SK-N-SH (cell line): ENCODE measurements at regions not wholly inside any gene's neighbourhood (a gene's known extent, or its start where the extent isn't known, plus 50 kb on each side); places are given as distances from the start of the nearest gene placed in this dataset.

Source experiments
- CTCF ChIA-PET: fragments of 300-600, 350-600 bp; formaldehyde crosslinking; extraction: SDS; loops from one replicate; lab custom pipeline; 2021; lab: Yijun Ruan, JAX
- POLR2A ChIA-PET: fragments of 350-600 bp; sonication (Branson Sonifier 250); formaldehyde crosslinking; extraction: SDS; loops from one replicate; lab custom pipeline; 2020; ENCODE audit warnings: antibody characterized with exemption, inconsistent platforms; lab: Yijun Ruan, JAX
- DNase-seq: peaks from one replicate; pipeline ENCODE4 v3.0.0; 2012
- H2AFZ ChIP-seq: fragments of 200-600 bp; sonication (generic); 2 replicates; pipeline ENCODE4 v1.8.1; 2016; ENCODE audit warnings: antibody characterized with exemption, mild to moderate bottlenecking, low read depth
- H3F3A ChIP-seq: fragments of 200-600 bp; sonication (generic); replicated peaks from 2 replicates; pipeline ENCODE3; 2016; ENCODE audit warnings: antibody characterized with exemption, mild to moderate bottlenecking; ENCODE audit not compliant: insufficient read depth
- H3K27ac ChIP-seq, 2 experiments: fragments of 200-500 bp in 1 of 2; fragments of 200-600 bp in 1 of 2; sonication (Bioruptor generic) in 1 of 2; sonication (generic), shearing (Covaris generic) in 1 of 2; 2 replicates each; pipeline versions ENCODE4 v1.5.1 to v1.6.1; 2014 to 2016; ENCODE audit warnings: low read depth in 2 of 2, inconsistent platforms in 1 of 2, low read length in 1 of 2, mild to moderate bottlenecking in 1 of 2, mixed read lengths in 1 of 2
- H3K27me3 ChIP-seq: fragments of 200-600 bp; sonication (generic), shearing (Covaris generic); 2 replicates; pipeline ENCODE4 v1.6.1; 2016; ENCODE audit warnings: mixed run types; ENCODE audit not compliant: insufficient read depth
- H3K36me3 ChIP-seq, 2 experiments: fragments of 200-500 bp in 1 of 2; fragments of 200-600 bp in 1 of 2; sonication (Bioruptor generic) in 1 of 2; sonication (generic) in 1 of 2; replicated peaks in 1 of 2; 2 replicates each; pipeline versions ENCODE3 to v1.5.1; 2014 to 2016; ENCODE audit warnings: low read length in 1 of 2, mild to moderate bottlenecking in 1 of 2; ENCODE audit not compliant: insufficient read depth in 2 of 2, control insufficient read depth in 1 of 2
- H3K4me1 ChIP-seq, 2 experiments: fragments of 200-500 bp in 1 of 2; fragments of 200-600 bp in 1 of 2; sonication (Bioruptor generic) in 1 of 2; sonication (generic), shearing (Covaris generic) in 1 of 2; 2 replicates each; pipeline versions ENCODE4 v1.5.1 to v1.6.1; 2014 to 2016; ENCODE audit warnings: low read depth in 1 of 2, low read length in 1 of 2, mixed run types in 1 of 2; ENCODE audit not compliant: insufficient read depth in 2 of 2, control insufficient read depth in 1 of 2
- H3K4me2 ChIP-seq: fragments of 200-600 bp; sonication (generic), shearing (Covaris generic); 2 replicates; pipeline ENCODE4 v1.6.1; 2017; ENCODE audit warnings: mixed run types
- H3K4me3 ChIP-seq, 2 experiments: fragments of 200-500 bp in 1 of 2; fragments of 200-600 bp in 1 of 2; sonication (Bioruptor generic) in 1 of 2; sonication (generic), shearing (Covaris generic) in 1 of 2; 2 replicates each; pipeline versions ENCODE4 v1.5.1 to v1.8.1; 2014 to 2016; ENCODE audit warnings: low read depth in 2 of 2, inconsistent platforms in 1 of 2, low read length in 1 of 2, mild to moderate bottlenecking in 1 of 2, mixed read lengths in 1 of 2, moderate library complexity in 1 of 2
- H3K79me2 ChIP-seq: fragments of 200-600 bp; sonication (generic); 2 replicates; pipeline ENCODE4 v1.8.1; 2017; ENCODE audit warnings: mild to moderate bottlenecking; ENCODE audit not compliant: insufficient read depth
- H3K9ac ChIP-seq: fragments of 200-600 bp; sonication (generic); 2 replicates; pipeline ENCODE4 v1.6.1; 2017; ENCODE audit warnings: mixed run types
- H3K9me2 ChIP-seq: fragments of 200-600 bp; sonication (generic); 2 replicates; pipeline ENCODE4 v1.6.1; 2017; ENCODE audit warnings: mixed run types
- H3K9me3 ChIP-seq: fragments of 200-600 bp; sonication (generic); 2 replicates; pipeline ENCODE4 v1.6.1; 2017; ENCODE audit warnings: mixed run types, mild to moderate bottlenecking, moderate library complexity
- H4K20me1 ChIP-seq: fragments of 200-600 bp; sonication (generic); 2 replicates; pipeline ENCODE4 v1.6.1; 2017; ENCODE audit warnings: mild to moderate bottlenecking, mixed run types; ENCODE audit not compliant: insufficient read depth
- CHD2 ChIP-seq: fragments of 150-350 bp; IDR thresholded peaks from 2 replicates; pipeline ENCODE4 v1.6.1; 2018; ENCODE audit warnings: low read length; ENCODE audit not compliant: partially characterized antibody
- CTCF ChIP-seq: fragments of 200-600 bp; sonication (generic); IDR thresholded peaks from 2 replicates; pipeline ENCODE4 v1.6.1; 2017; ENCODE audit warnings: antibody characterized with exemption, mild to moderate bottlenecking, moderate library complexity
- EP300 ChIP-seq, 2 experiments: IDR thresholded peaks; 2 replicates each; pipeline versions ENCODE4 v1.4.0 to v1.6.1; 2012; ENCODE audit warnings: borderline replicate concordance in 1 of 2, low read depth in 1 of 2, low read length in 1 of 2
- EZH2phosphoT487 ChIP-seq: fragments of 200-600 bp; sonication (generic); IDR thresholded peaks from 2 replicates; pipeline ENCODE4 v1.6.1; 2017; ENCODE audit warnings: low read depth, mixed run types, mild to moderate bottlenecking, antibody characterized with exemption, moderate library complexity, borderline replicate concordance
- FOSL2 ChIP-seq: IDR thresholded peaks from 2 replicates; pipeline ENCODE4 v1.4.0; 2012; ENCODE audit warnings: low read depth, mild to moderate bottlenecking, moderate library complexity, borderline replicate concordance
- GABPA ChIP-seq: IDR thresholded peaks from 2 replicates; pipeline ENCODE4 v1.4.0; 2012; ENCODE audit warnings: low read depth, mild to moderate bottlenecking
- GATA2 ChIP-seq: sonication (generic); formaldehyde crosslinking; IDR thresholded peaks from 2 replicates; pipeline ENCODE4 v1.5.0; 2020; ENCODE audit warnings: mild to moderate bottlenecking, missing genetic modification reagents
- JUND ChIP-seq: IDR thresholded peaks from 2 replicates; pipeline ENCODE4 v1.4.0; 2012
- MEF2A ChIP-seq: IDR thresholded peaks from 2 replicates; pipeline ENCODE4 v1.4.0; 2012; ENCODE audit warnings: low read depth, borderline replicate concordance
- PBX3 ChIP-seq: IDR thresholded peaks from 2 replicates; pipeline ENCODE4; 2012
- RCOR1 ChIP-seq: fragments of 150-350 bp; IDR thresholded peaks from 2 replicates; pipeline ENCODE4 v1.6.1; 2017; ENCODE audit warnings: antibody characterized with exemption, low read length
- RFX5 ChIP-seq: IDR thresholded peaks from 2 replicates; pipeline ENCODE4 v1.6.1; 2012; ENCODE audit warnings: mild to moderate bottlenecking, improper control_type of control experiment, low read length
- RXRA ChIP-seq: IDR thresholded peaks from 2 replicates; pipeline ENCODE4 v1.4.0; 2012; ENCODE audit warnings: low read depth, mild to moderate bottlenecking, borderline replicate concordance
- TEAD4 ChIP-seq: IDR thresholded peaks from 2 replicates; pipeline ENCODE4 v1.4.0; 2012; ENCODE audit warnings: mild to moderate bottlenecking, borderline replicate concordance; ENCODE audit not compliant: insufficient read depth
- USF1 ChIP-seq: IDR thresholded peaks from 2 replicates; pipeline ENCODE4 v1.4.0; 2012; ENCODE audit warnings: low read depth, borderline replicate concordance
- ZBTB33 ChIP-seq: IDR thresholded peaks from 2 replicates; pipeline ENCODE4 v1.4.0; 2012; ENCODE audit warnings: low read depth, borderline replicate concordance
- WGBS: methylation state at CpG from one replicate; pipeline ENCODE4 v1.1.6; 2017; ENCODE audit warnings: low lambda C conversion rate; 5-methylcytosine and 5-hydroxymethylcytosine counted together

GRCh38 chr6:164163239-164163638, 748.7 kb downstream of the QKI start:
- CTCF ChIA-PET: interaction anchor here (1.6 kb wide), 1 partner anchor 54 kb away, joined by 3 read pairs; no protein-coding TSS in a partner anchor
- Histone ChIP-seq H3K9ac (no peak overlapping the region), H3K36me3 (no peaks in the 10 kb centered on the region), H3K27ac (no peak overlapping the region), H2AFZ (no peak overlapping the region)
- TF ChIP-seq GATA2 (CRISPR knock-in tag) (no peak), CTCF (no peak), RXRA (no peak), FOSL2 (no peak)
- TF ChIP-seq, all 33 proteins: peak for 0
- Histone ChIP-seq H3K4me2 (no peak overlapping the region), H3K9me2 (no peaks in the 10 kb centered on the region), H3K4me1 (peaks cover 0 to 7% of the 10 kb centered on the region in 2 experiments; a peak in 1 of 4 replicates), H3K4me3 (no peak overlapping the region), H3K79me2 (no peaks in the 10 kb centered on the region), H3K27me3 (no peaks in the 10 kb centered on the region), H3F3A (no peaks in the 10 kb centered on the region), H4K20me1 (no peaks in the 10 kb centered on the region), H3K9me3 (no peaks in the 10 kb centered on the region)
- POLR2A ChIA-PET: no interaction called here
- 11% methylated on average over 3 of the region's 3 CpGs for WGBS
- no peak for DNase-seq

- no peaks in the 10 kb centered on the region for H4K20me1 ChIP-seq
- H3K27ac ChIP-seq: no peak overlapping the region
- ChIA-PET POLR2A (no interaction called here), CTCF (no interaction called here)
- H3K9me2 ChIP-seq: no peaks in the 10 kb centered on the region
- no peak overlapping the region for H3K4me2 ChIP-seq
- H2AFZ ChIP-seq: no peak overlapping the region
- H3K36me3 ChIP-seq: no peaks in the 10 kb centered on the region
- H3K9me3 ChIP-seq: no peaks in the 10 kb centered on the region
- no peaks in the 10 kb centered on the region for H3K79me2 ChIP-seq
- no peaks in the 10 kb centered on the region for H3K4me1 ChIP-seq
- WGBS: 5% methylated on average over 2 of the region's 3 CpGs
- TF ChIP-seq GABPA (no peak), JUND (no peak), PBX3 (no peak), RCOR1 (no peak)
- H3K9ac ChIP-seq: no peak overlapping the region
- no peaks in the 10 kb centered on the region for H3F3A ChIP-seq
- DNase-seq: no peak
- no peak overlapping the region for H3K4me3 ChIP-seq
- no peaks in the 10 kb centered on the region for H3K27me3 ChIP-seq
These were observed 744.5 kb downstream of the QKI start for GRCh38 chr6:164159061-164159460.

GRCh38 chr6:164154588-164154987, 740.1 kb downstream of the QKI start:
- ChIA-PET POLR2A (no interaction called here), CTCF (no interaction called here)
- no peaks in the 10 kb centered on the region for H3K9me2 ChIP-seq
- no peaks in the 10 kb centered on the region for H3K9me3 ChIP-seq
- H3K27ac ChIP-seq: no peak overlapping the region
- H3K4me2 ChIP-seq: no peak overlapping the region
- no peaks in the 10 kb centered on the region for H3F3A ChIP-seq
- H3K79me2 ChIP-seq: no peaks in the 10 kb centered on the region
- no peak for DNase-seq
- H3K36me3 ChIP-seq: no peaks in the 10 kb centered on the region
- H4K20me1 ChIP-seq: no peaks in the 10 kb centered on the region
- H3K4me1 ChIP-seq: no peaks in the 10 kb centered on the region
- no peak overlapping the region for H3K9ac ChIP-seq
- WGBS: 27% methylated on average over 1 of the region's 1 CpG
- no peaks in the 10 kb centered on the region for H3K27me3 ChIP-seq
- no peak overlapping the region for H3K4me3 ChIP-seq
- H2AFZ ChIP-seq: no peak overlapping the region
- no peak for TF ChIP-seq EP300 (IDR thresholded peaks at IDR 0.05; ENCODE audit: borderline replicate concordance in 1 of 2, low read depth in 1 of 2, low read length in 1 of 2)
- TF ChIP-seq FOSL2: no peak
- TF ChIP-seq USF1: no peak
- no peak for TF ChIP-seq ZBTB33
- no peak for TF ChIP-seq MEF2A
- no peak for TF ChIP-seq RCOR1
- TF ChIP-seq RFX5: no peak
- TF ChIP-seq PBX3: no peak
- no peak for TF ChIP-seq CHD2
- TF ChIP-seq EZH2phosphoT487: no peak
- no peak for TF ChIP-seq TEAD4
